Esophagus squamous epithelium (tissue), 4 donors: ENCODE measurements at regions not wholly inside any gene's neighbourhood (a gene's known extent, or its start where the extent isn't known, plus 50 kb on each side); places are given as distances from the start of the nearest gene placed in this dataset.

Source experiments
- POLR2A ChIP-seq, 4 donors: fragments of 450-650 bp; IDR thresholded peaks; one replicate each; pipeline ENCODE4 v1.6.1; 2017; ENCODE audit warnings: antibody characterized with exemption in 4 of 4, mild to moderate bottlenecking in 4 of 4, moderate library complexity in 3 of 4
- TF ChIP-seq, protein P1 (sequence below), 6 experiments: fragments of 450-650 bp in 4 of 6; fragments of 200-600 bp in 2 of 6; sonication (generic) in 2 of 6; IDR thresholded peaks; one replicate each; pipeline ENCODE4 v1.5.1; 2016 to 2019; ENCODE audit warnings: antibody characterized with exemption in 6 of 6, mild to moderate bottlenecking in 4 of 6, moderate library complexity in 4 of 6

DNA sequence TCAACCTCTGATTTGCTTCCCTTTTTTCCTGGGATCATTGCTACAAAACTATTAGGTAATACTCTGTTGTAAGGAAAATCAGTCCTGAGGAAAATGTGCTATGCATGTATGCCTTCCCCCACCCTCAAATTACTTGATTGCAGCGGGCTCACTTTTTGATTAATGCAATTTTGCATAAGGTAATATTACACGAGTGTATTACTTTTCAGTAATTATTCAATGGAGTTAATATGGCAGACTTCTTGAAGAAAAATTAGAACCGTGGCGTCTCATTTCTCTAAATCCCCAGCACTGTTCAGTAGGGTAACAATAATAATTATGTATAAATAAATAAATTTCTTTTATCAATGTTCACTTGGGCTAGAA lies 527.6 kb upstream of the FANCL start:
- no peak for TF ChIP-seq POLR2A (IDR thresholded peaks at IDR 0.05)
- TF ChIP-seq, protein P1, sequence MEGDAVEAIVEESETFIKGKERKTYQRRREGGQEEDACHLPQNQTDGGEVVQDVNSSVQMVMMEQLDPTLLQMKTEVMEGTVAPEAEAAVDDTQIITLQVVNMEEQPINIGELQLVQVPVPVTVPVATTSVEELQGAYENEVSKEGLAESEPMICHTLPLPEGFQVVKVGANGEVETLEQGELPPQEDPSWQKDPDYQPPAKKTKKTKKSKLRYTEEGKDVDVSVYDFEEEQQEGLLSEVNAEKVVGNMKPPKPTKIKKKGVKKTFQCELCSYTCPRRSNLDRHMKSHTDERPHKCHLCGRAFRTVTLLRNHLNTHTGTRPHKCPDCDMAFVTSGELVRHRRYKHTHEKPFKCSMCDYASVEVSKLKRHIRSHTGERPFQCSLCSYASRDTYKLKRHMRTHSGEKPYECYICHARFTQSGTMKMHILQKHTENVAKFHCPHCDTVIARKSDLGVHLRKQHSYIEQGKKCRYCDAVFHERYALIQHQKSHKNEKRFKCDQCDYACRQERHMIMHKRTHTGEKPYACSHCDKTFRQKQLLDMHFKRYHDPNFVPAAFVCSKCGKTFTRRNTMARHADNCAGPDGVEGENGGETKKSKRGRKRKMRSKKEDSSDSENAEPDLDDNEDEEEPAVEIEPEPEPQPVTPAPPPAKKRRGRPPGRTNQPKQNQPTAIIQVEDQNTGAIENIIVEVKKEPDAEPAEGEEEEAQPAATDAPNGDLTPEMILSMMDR (IDR thresholded peaks at IDR 0.05): no peak
